SH-SY5Y (cell line): ENCODE measurements at regions not wholly inside any gene's neighbourhood (a gene's known extent, or its start where the extent isn't known, plus 50 kb on each side); places are given as distances from the start of the nearest gene placed in this dataset.

Source experiments
- GATA2 ChIP-seq: IDR thresholded peaks from 2 replicates; pipeline ENCODE4 v1.6.1; 2011; ENCODE audit warnings: mild to moderate bottlenecking, low read depth, low read length
- GATA3 ChIP-seq: IDR thresholded peaks from 2 replicates; pipeline ENCODE4 v1.6.1; 2011; ENCODE audit warnings: low read depth, mild to moderate bottlenecking, low read length, moderate library complexity

DNA sequence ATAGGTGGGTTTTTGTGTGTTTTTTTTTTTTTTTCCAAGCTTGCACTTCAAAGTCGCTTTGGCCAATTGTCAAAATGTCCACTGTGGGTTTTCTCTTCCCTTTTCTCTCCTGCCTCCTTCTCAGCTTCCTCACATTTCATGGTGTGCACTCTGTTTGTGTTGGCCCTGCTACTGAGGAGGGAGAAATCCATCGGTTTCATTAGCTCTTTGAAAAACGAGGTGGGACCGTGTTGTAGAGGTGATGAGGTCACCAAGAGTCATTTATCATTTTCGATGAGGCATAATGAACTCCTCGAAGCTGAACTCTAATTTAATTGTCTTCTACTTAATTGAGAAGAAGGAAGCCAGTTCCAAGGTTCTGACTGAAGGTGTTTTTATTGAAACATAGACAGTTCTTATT, 174.4 kb upstream of the TOX3 start:
- TF ChIP-seq GATA2 = no peak
- no peak for TF ChIP-seq GATA3
